WTC11 (cell line): ENCODE measurements at regions not wholly inside any gene's neighbourhood (a gene's known extent, or its start where the extent isn't known, plus 50 kb on each side); places are given as distances from the start of the nearest gene placed in this dataset.

ENCODE experiments used
- NR2C2 ChIP-seq: sonication (generic); formaldehyde crosslinking; IDR thresholded peaks from 2 replicates; pipeline ENCODE4 v1.8.0; 2022; ENCODE audit warnings: mild to moderate bottlenecking, missing genetic modification reagents
- TF ChIP-seq, protein P1 (sequence below): fragments of 200-600 bp; IDR thresholded peaks from 2 replicates; pipeline ENCODE4 v1.8.0; 2022; ENCODE audit warnings: antibody characterized with exemption

DNA sequence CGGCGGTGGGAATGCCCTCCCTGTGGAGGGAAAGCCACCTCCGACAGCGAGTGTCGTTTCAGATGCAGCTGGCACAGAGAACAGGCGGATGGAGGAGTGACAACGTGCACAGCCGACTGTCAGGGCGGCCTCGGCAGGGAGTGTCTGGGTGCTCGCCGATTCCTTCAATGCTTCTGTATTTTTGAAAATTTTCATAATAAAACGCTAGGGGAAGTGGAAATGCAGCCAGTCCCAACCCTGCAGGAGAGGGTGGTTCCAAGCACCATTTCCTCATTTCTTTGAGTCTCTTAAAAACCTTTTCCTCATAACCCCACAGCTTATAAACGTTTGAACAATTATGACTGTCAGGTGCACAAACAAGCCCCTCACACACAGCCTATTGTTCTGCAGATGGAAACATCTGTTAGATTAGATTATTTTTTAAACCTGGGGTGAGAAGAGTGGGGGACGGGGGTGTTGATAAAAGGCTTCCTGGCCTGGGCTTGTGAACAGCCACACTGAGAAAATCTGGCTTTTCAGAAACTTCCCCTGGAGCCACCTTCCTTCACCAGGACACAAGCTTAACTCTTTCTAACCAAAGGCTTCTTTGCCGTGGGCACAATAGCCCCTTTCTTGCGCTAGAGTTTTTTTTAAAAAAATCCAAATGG lies 228.9 kb downstream of the ANKRD60 start:
- TF ChIP-seq, protein P1, sequence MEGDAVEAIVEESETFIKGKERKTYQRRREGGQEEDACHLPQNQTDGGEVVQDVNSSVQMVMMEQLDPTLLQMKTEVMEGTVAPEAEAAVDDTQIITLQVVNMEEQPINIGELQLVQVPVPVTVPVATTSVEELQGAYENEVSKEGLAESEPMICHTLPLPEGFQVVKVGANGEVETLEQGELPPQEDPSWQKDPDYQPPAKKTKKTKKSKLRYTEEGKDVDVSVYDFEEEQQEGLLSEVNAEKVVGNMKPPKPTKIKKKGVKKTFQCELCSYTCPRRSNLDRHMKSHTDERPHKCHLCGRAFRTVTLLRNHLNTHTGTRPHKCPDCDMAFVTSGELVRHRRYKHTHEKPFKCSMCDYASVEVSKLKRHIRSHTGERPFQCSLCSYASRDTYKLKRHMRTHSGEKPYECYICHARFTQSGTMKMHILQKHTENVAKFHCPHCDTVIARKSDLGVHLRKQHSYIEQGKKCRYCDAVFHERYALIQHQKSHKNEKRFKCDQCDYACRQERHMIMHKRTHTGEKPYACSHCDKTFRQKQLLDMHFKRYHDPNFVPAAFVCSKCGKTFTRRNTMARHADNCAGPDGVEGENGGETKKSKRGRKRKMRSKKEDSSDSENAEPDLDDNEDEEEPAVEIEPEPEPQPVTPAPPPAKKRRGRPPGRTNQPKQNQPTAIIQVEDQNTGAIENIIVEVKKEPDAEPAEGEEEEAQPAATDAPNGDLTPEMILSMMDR, result no peak
- no peak for TF ChIP-seq NR2C2
